ENCODE measurements at regions not wholly inside any gene's neighbourhood (a gene's known extent, or its start where the extent isn't known, plus 50 kb on each side); places are given as distances from the start of the nearest gene placed in this dataset.

- Mint-ChIP-seq H3K4me1 (no peaks in the 10 kb centered on the region), H3K9me3 (peaks cover 5 to 8% of the 10 kb centered on the region in 2 experiments; a peak in 4 of 5 replicates), H3K27me3 (ENCODE audit: low read depth) (no peaks in the 10 kb centered on the region), H3K4me3 (no peak overlapping the region), H3K27ac (no peak overlapping the region), H3K36me3 (ENCODE audit: insufficient read depth in 1 of 3, low read depth in 3 of 3) (peaks cover 0 to 4% (median 0%) of the 10 kb centered on the region in 3 experiments; a peak in 1 of 7 replicates)
- Histone ChIP-seq H3K23me2 (ENCODE audit: insufficient read length, low read depth, low read length, poor library complexity, severe bottlenecking) (no peaks in the 10 kb centered on the region), H2AFZ (ENCODE audit: low read length) (no peak overlapping the region), H3K27me3 (ENCODE audit: insufficient read depth, low read length) (no peaks in the 10 kb centered on the region), H3K14ac (ENCODE audit: insufficient read depth, low read length) (no peak overlapping the region), H3T11ph (ENCODE audit: low read length) (no peak overlapping the region), H3K27ac (ENCODE audit: insufficient read length, low read depth, low read length) (no peak overlapping the region), H2BK12ac (ENCODE audit: insufficient read length, low read depth, low read length) (no peak overlapping the region), H4K91ac (ENCODE audit: insufficient read length, low read depth, low read length) (no peak overlapping the region), H2BK120ac (ENCODE audit: low read depth, low read length, poor library complexity, severe bottlenecking) (no peak overlapping the region), H3K18ac (ENCODE audit: insufficient read length, low read depth, low read length) (no peak overlapping the region), H2BK5ac (ENCODE audit: insufficient read length, low read length) (no peak overlapping the region), H2BK20ac (ENCODE audit: low read depth, low read length, poor library complexity, severe bottlenecking) (no peak overlapping the region), H3K23ac (ENCODE audit: insufficient read length, low read depth, low read length) (no peak overlapping the region), H2AK5ac (ENCODE audit: insufficient read length, low read length) (no peak overlapping the region), H3K9me3 (ENCODE audit: control insufficient read depth, low read depth, low read length) (no peaks in the 10 kb centered on the region), H3K56ac (ENCODE audit: insufficient read length, low read depth, low read length) (no peak overlapping the region), H4K5ac (ENCODE audit: insufficient read length, low read depth, low read length) (no peak overlapping the region), H3K9ac (ENCODE audit: extremely low read depth, insufficient read length, low read length) (no peak overlapping the region), H3K79me2 (ENCODE audit: insufficient read depth, low read length) (no peaks in the 10 kb centered on the region), H3K4ac (ENCODE audit: low read depth, low read length) (no peak overlapping the region), H3K4me2 (ENCODE audit: insufficient read depth, insufficient read length, low read length) (no peak overlapping the region), H3K4me1 (ENCODE audit: insufficient read depth, low read length) (no peaks in the 10 kb centered on the region), H4K8ac (replicated peaks; ENCODE audit: insufficient read length, low read depth, low read length) (no peak overlapping the region), H3K79me1 (ENCODE audit: insufficient read depth, low read depth, low read length, poor library complexity, severe bottlenecking) (no peaks in the 10 kb centered on the region), H4K20me1 (ENCODE audit: control insufficient read depth, insufficient read depth, insufficient read length) (no peaks in the 10 kb centered on the region), H2BK15ac (ENCODE audit: low read depth, low read length) (no peak overlapping the region)
- no peak for DNase-seq
- TF ChIP-seq CTCF (conservative IDR thresholded peaks at IDR 0.05) = no peak
- no CpG with 5 or more reads among the region's 2 CpGs for WGBS (ENCODE audit: extremely low coverage, insufficient read length, low lambda C conversion rate)
These were observed 294.3 kb upstream of the FBXO33 start for GRCh38 chr14:39726563-39726962.
